ENCODE measurements at regions not wholly inside any gene's neighbourhood (a gene's known extent, or its start where the extent isn't known, plus 50 kb on each side); places are given as distances from the start of the nearest gene placed in this dataset.

DNA sequence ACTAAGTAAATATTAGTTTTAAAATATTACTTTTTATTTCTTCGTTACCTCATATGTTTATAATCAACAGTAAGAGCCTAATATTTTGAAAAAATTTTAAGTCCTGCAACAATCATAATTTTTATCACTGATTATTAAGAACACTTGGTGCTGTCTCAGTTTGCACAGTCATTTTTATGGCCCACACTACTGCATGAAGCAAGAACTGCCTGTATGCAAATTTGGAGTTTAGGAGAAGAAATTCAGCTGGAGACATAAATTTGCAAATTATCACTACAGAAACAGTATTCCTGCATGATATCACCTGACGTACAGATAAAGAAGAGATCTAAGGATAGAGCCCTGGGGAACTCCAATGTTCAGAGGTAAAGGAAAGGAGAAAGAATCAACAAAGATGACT is 144.1 kb upstream of the RBBP8 start:
- Histone ChIP-seq H3K27me3 (ENCODE audit: control insufficient read depth, insufficient read depth, low read length) (no peaks in the 10 kb centered on the region), H3K9me3 (ENCODE audit: control insufficient read depth, insufficient read depth, low read length) (no peaks in the 10 kb centered on the region), H3K9ac (ENCODE audit: low read depth, low read length) (no peak overlapping the region), H3K4me3 (ENCODE audit: low read depth, low read length) (no peak overlapping the region), H3K4me1 (ENCODE audit: control insufficient read depth, insufficient read depth, low read length) (no peaks in the 10 kb centered on the region), H3K36me3 (ENCODE audit: control insufficient read depth, insufficient read depth, low read length) (no peaks in the 10 kb centered on the region)

DNA sequence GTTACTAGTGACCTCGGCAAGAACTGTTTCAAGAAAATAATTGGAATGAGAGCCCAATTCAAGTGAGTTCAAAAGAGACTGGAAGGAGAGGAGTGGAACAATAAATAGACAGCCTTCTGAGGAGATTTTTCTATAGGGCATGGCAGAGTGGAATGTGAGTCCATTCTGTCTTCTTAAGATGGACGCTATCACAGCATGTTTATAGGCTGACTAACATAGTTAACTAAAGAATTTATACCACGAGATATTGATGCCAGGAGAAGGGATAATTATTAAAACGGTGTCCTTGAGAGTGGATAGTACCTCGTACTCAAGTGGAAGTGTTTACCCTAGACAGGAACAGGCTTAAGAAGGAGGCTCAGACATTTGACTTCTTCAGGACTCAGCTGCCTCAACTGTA is 143.5 kb upstream of the RBBP8 start:
- no peaks in the 10 kb centered on the region for H3K9me3 ChIP-seq (ENCODE audit: control insufficient read depth, insufficient read depth, low read length)
- no peak overlapping the region for H3K4me3 ChIP-seq (ENCODE audit: low read depth, low read length)
- no peak overlapping the region for H3K9ac ChIP-seq (ENCODE audit: low read depth, low read length)
- H3K36me3 ChIP-seq (ENCODE audit: control insufficient read depth, insufficient read depth, low read length): no peaks in the 10 kb centered on the region
- H3K4me1 ChIP-seq (ENCODE audit: control insufficient read depth, insufficient read depth, low read length): no peaks in the 10 kb centered on the region
- H3K27me3 ChIP-seq (ENCODE audit: control insufficient read depth, insufficient read depth, low read length): no peaks in the 10 kb centered on the region

DNA sequence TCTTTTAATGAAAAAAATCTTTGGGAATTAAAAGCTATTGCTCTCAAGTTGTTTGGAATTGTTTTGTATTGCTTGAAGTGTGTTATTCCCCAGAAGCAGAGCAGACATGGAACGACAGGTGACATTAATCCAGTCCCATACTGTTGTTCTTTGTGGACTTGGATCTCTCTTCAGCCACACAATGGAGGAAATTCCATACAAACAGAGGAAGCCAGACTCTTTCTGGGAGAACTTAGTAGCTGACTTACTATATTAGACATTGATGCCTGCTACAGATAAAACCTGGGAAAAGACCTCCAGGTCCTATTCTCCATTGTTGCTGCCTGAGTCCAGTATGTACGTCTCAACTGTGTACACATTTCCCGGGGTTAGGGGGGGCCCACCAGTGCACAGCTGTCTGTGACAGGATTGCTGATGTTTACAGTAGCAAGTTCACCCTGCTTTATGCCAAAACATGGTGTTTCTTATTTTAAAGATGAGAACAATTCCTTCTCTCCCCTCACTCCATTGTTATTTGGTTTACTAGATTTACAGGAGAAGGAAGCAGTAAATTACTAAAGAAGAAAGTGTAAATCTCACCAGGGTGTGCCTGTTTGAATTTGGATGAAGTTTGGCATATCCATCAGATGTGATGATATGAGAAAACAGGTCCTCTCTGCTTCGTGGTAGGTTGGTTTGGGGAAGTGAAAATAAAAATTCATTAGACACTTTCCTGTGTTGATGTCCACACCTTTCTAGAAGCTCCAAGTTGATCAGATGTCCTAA is 142.4 kb upstream of the RBBP8 start:
- Histone ChIP-seq H3K4me3 (ENCODE audit: low read depth, low read length) (no peak overlapping the region), H3K4me1 (ENCODE audit: control insufficient read depth, insufficient read depth, low read length) (no peaks in the 10 kb centered on the region), H3K9me3 (ENCODE audit: control insufficient read depth, insufficient read depth, low read length) (no peaks in the 10 kb centered on the region)

DNA sequence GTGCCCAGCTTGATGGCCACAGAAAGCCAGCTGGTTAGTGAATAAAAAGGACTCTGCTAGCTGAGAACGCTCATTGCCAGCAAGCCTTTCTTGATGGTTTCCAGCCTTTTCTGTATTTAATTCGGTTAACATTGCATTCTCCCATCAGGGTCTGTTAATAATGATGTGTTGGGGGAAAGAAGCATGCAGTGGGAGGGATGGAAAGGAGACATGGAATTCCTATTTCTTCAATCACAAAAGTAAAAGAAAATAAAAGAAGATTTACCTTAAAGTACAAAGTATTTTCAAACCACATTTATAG is 141.9 kb upstream of the RBBP8 start:
- Histone ChIP-seq H3K4me3 (ENCODE audit: low read depth, low read length) (no peak overlapping the region), H3K9ac (ENCODE audit: low read depth, low read length) (no peak overlapping the region), H3K9me3 (ENCODE audit: control insufficient read depth, insufficient read depth, low read length) (no peaks in the 10 kb centered on the region), H3K4me1 (ENCODE audit: control insufficient read depth, insufficient read depth, low read length) (no peaks in the 10 kb centered on the region), H3K36me3 (ENCODE audit: control insufficient read depth, insufficient read depth, low read length) (no peaks in the 10 kb centered on the region), H3K27me3 (ENCODE audit: control insufficient read depth, insufficient read depth, low read length) (no peaks in the 10 kb centered on the region)

More for the DNA sequence above, 142.4 kb upstream of the RBBP8 start:
- Histone ChIP-seq H3K9ac (ENCODE audit: low read depth, low read length) (no peak overlapping the region), H3K27me3 (ENCODE audit: control insufficient read depth, insufficient read depth, low read length) (no peaks in the 10 kb centered on the region), H3K36me3 (ENCODE audit: control insufficient read depth, insufficient read depth, low read length) (no peaks in the 10 kb centered on the region)

DNA sequence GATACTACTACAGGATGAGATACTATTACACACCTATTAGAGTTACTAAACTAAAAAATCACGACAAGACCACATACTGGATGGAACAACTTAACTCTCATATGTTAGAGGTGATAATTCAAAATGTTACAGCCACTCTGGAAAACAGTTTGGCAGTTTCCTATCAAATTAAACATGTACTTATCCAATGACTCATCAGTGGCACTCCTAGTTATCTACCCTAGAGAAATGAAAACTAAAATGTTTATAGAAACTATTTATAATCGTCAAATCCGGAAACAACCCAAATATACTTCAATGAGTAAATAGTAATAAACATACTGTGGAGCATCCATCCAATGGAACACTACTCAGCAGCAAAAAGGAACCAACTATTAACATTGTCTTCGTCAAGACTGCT is 137.0 kb upstream of the RBBP8 start:
- H3K4me3 ChIP-seq (ENCODE audit: low read depth, low read length): no peak overlapping the region
- no peak overlapping the region for H3K9ac ChIP-seq (ENCODE audit: low read depth, low read length)
- H3K27me3 ChIP-seq (ENCODE audit: control insufficient read depth, insufficient read depth, low read length): no peaks in the 10 kb centered on the region
- H3K4me1 ChIP-seq (ENCODE audit: control insufficient read depth, insufficient read depth, low read length): no peaks in the 10 kb centered on the region
- no peaks in the 10 kb centered on the region for H3K9me3 ChIP-seq (ENCODE audit: control insufficient read depth, insufficient read depth, low read length)
- no peaks in the 10 kb centered on the region for H3K36me3 ChIP-seq (ENCODE audit: control insufficient read depth, insufficient read depth, low read length)

DNA sequence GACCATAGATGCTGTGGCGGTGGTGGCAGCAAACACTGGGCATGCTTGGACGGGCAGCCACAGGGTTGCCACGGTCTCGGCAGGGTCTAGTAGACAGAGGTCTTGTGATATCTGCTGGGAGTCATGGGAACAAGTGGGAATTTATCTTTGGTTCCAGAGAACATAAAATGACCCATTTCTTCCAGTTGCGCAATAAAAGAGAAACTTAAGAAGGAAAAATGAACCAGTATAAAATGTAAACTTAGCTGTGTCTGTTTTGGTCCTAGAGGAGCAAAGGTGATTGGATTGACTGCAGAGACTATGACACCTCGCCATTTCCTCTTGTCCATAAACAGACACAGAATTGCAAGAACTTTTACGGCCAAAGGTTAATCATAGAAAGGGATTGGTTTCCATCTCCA is 132.6 kb upstream of the RBBP8 start:
- H3K27me3 ChIP-seq (ENCODE audit: control insufficient read depth, insufficient read depth, low read length): no peaks in the 10 kb centered on the region
- H3K36me3 ChIP-seq (ENCODE audit: control insufficient read depth, insufficient read depth, low read length): no peaks in the 10 kb centered on the region
- no peaks in the 10 kb centered on the region for H3K9me3 ChIP-seq (ENCODE audit: control insufficient read depth, insufficient read depth, low read length)
- no peaks in the 10 kb centered on the region for H3K4me1 ChIP-seq (ENCODE audit: control insufficient read depth, insufficient read depth, low read length)
- H3K9ac ChIP-seq (ENCODE audit: low read depth, low read length): no peak overlapping the region
- no peak overlapping the region for H3K4me3 ChIP-seq (ENCODE audit: low read depth, low read length)

DNA sequence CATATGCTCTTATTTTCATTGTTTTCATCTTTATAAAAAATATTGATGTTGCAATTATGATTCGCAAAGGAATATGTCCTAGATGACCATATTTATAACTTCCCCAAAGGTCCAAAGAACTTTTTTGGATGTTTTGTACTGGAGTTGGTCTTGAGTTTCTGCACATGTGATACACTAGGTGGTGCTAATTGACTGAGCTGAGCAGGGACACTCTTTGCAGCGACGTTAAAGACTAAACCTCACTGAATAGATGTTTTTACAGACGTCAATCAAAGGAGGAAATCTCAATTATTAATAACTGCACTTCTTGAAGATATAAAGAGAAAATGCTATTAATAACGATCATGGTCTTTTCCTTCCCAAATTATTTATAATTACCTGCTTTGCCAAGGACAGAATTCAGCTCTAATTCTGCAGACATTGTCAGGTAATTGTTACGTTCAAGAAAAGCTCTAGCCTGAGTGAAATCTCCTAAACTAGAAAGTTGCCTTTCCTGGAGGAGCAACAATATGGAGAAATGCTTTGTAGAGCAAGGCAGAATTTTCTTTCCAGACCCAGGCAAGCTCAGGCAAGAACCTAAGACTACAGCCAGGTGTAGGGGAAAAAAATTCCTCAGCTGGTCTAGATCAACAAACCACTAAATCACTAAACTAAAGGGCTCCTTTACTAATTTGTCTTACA is 119.3 kb upstream of the RBBP8 start:
- no peaks in the 10 kb centered on the region for H3K36me3 ChIP-seq (ENCODE audit: control insufficient read depth, insufficient read depth, low read length)
- H3K4me3 ChIP-seq (ENCODE audit: low read depth, low read length): no peak overlapping the region
- no peaks in the 10 kb centered on the region for H3K9me3 ChIP-seq (ENCODE audit: control insufficient read depth, insufficient read depth, low read length)
- H3K27me3 ChIP-seq (ENCODE audit: control insufficient read depth, insufficient read depth, low read length): no peaks in the 10 kb centered on the region
- no peak overlapping the region for H3K9ac ChIP-seq (ENCODE audit: low read depth, low read length)
- no peaks in the 10 kb centered on the region for H3K4me1 ChIP-seq (ENCODE audit: control insufficient read depth, insufficient read depth, low read length)

DNA sequence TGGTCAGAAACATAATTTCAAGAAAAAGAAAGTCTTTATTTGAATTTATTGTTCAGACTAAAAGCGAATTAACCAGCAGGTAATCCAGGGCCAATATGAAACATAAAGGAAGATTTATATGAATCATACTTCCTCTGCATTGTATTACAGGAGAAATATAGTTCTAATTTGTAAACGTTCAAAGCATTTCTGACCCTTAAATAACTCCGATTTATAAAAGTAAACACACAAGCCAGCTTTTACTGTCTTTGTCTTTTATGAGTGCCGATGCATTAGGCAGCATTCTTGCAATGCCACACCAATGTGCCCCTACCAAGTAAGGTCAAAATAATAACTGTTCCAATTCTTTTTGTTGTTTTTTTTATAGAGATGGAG is 118.8 kb upstream of the RBBP8 start:
- no peaks in the 10 kb centered on the region for H3K27me3 ChIP-seq (ENCODE audit: control insufficient read depth, insufficient read depth, low read length)
- H3K36me3 ChIP-seq (ENCODE audit: control insufficient read depth, insufficient read depth, low read length): no peaks in the 10 kb centered on the region
- H3K9ac ChIP-seq (ENCODE audit: low read depth, low read length): no peak overlapping the region
- H3K4me3 ChIP-seq (ENCODE audit: low read depth, low read length): no peak overlapping the region
- H3K9me3 ChIP-seq (ENCODE audit: control insufficient read depth, insufficient read depth, low read length): no peaks in the 10 kb centered on the region
- H3K4me1 ChIP-seq (ENCODE audit: control insufficient read depth, insufficient read depth, low read length): no peaks in the 10 kb centered on the region

DNA sequence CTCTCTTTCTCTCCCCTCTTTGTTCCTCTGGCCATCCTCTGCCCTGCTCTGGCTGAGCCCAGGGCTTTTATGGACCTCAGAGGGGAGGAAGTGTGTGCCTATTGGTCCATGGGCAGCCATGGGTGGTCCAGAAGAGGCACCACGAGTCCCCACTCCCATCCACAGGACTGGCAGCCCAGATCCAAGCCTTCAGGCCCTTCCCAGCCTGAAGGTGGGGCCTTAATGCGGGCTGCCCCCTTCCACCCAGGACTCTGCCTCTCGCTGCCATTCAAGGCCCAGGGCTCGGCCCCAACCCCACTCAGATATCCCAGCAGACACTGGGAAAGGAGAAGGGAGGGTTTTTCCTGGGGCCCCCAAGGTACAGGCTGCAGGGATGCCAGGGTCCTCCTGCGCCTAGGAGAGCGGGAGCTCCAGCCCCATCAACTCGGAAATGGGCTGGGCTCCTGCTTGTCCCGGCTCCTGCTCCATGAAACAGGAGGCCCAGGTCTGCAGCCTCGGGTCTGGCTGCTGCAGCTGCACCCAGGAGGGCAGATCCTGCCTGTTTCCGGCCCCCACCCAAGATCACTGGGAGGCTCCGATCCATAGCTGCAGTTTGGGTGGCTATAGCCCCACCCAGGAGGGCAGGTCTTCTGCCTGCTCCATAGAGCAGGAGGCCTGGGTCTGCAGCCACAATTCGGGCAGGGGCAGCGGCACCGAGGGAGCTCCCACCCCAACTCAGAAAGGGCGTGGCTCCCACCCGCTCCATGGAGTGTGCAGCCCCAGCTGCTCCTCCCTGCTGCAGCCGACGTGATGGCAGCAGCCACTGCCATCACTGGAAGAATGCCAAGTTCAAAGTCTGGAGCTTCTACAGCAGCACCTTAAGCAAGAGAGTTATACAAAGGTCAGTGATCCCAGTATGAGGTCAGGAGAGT is 116.6 kb upstream of the RBBP8 start:
- Histone ChIP-seq H3K9me3 (ENCODE audit: control insufficient read depth, insufficient read depth, low read length) (no peaks in the 10 kb centered on the region), H3K4me1 (ENCODE audit: control insufficient read depth, insufficient read depth, low read length) (no peaks in the 10 kb centered on the region), H3K27me3 (ENCODE audit: control insufficient read depth, insufficient read depth, low read length) (no peaks in the 10 kb centered on the region), H3K4me3 (ENCODE audit: low read depth, low read length) (no peak overlapping the region), H3K36me3 (ENCODE audit: control insufficient read depth, insufficient read depth, low read length) (no peaks in the 10 kb centered on the region), H3K9ac (ENCODE audit: low read depth, low read length) (no peak overlapping the region)

DNA sequence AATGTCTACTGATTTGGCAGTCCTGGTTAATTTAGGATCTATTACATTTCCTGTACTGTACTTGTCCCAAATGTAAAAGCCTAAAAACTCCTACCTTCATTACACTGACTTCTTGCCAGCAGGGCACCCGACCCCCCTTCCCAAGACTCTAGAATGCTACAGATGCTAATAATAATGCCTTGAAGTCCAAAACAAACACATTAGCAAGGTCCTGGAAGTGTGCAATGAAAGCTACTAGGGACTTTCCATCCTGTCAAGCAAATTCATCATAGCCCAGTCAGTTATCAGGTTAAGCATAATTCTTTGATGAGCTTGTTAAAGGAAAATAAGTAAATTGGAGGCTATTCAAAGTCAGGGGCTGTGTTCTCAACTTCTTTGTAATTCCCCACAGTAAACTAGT is 115.3 kb upstream of the RBBP8 start:
- no peak overlapping the region for H3K4me3 ChIP-seq (ENCODE audit: low read depth, low read length)
- no peaks in the 10 kb centered on the region for H3K27me3 ChIP-seq (ENCODE audit: control insufficient read depth, insufficient read depth, low read length)
- peaks cover 9% of the 10 kb centered on the region for H3K4me1 ChIP-seq (ENCODE audit: control insufficient read depth, insufficient read depth, low read length)
- no peaks in the 10 kb centered on the region for H3K36me3 ChIP-seq (ENCODE audit: control insufficient read depth, insufficient read depth, low read length)
- no peak overlapping the region for H3K9ac ChIP-seq (ENCODE audit: low read depth, low read length)
- H3K9me3 ChIP-seq (ENCODE audit: control insufficient read depth, insufficient read depth, low read length): no peaks in the 10 kb centered on the region

DNA sequence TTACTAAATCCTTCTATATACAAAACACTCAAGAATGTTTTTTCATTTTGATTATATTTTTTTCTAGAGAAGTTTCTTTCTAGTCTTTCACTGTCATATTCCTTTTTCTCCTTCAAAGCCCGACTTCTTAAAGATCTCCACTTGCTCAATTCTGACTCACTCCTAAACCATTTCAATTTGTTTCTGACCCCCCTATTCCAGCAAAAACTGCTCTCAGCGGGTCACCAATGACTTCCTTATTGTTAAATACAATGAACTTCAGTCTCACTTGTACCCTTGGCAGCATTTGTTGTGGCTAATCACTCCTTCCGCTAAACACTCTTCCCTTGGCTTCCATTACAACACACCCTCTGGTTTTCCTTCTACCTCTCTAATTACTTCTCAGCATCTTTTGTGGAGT is 111.1 kb upstream of the RBBP8 start:
- H3K9ac ChIP-seq (ENCODE audit: low read depth, low read length): no peak overlapping the region
- H3K9me3 ChIP-seq (ENCODE audit: control insufficient read depth, insufficient read depth, low read length): no peaks in the 10 kb centered on the region
- H3K4me3 ChIP-seq (ENCODE audit: low read depth, low read length): no peak overlapping the region
- peaks cover 10% of the 10 kb centered on the region for H3K4me1 ChIP-seq (ENCODE audit: control insufficient read depth, insufficient read depth, low read length)
- no peaks in the 10 kb centered on the region for H3K36me3 ChIP-seq (ENCODE audit: control insufficient read depth, insufficient read depth, low read length)
- H3K27me3 ChIP-seq (ENCODE audit: control insufficient read depth, insufficient read depth, low read length): no peaks in the 10 kb centered on the region
